ENCODE measurements at regions not wholly inside any gene's neighbourhood (a gene's known extent, or its start where the extent isn't known, plus 50 kb on each side); places are given as distances from the start of the nearest gene placed in this dataset.

GRCh38 chr6:138004430-138005287 lies 102.6 kb downstream of the PERP start:
- peak; percentile 26 for TF ChIP-seq CTCF (IDR thresholded peaks at IDR 0.05; ENCODE audit: unreplicated experiment)
- Mint-ChIP-seq H3K9me3 (ENCODE audit: low read depth, unreplicated experiment) (no peaks in the 10 kb centered on the region), H3K27ac (ENCODE audit: unreplicated experiment) (no peak overlapping the region), H3K27me3 (ENCODE audit: unreplicated experiment) (no peaks in the 10 kb centered on the region), H3K4me1 (ENCODE audit: low read depth, unreplicated experiment) (peaks cover 12% of the 10 kb centered on the region), H3K36me3 (ENCODE audit: insufficient read depth, unreplicated experiment) (peaks cover 6% of the 10 kb centered on the region), H3K4me3 (ENCODE audit: low read depth, unreplicated experiment) (no peak overlapping the region)
- BruUV-seq (replicated peaks), result no TSS peak
- peak; percentile 13 for DNase-seq
- intact Hi-C loops (cut with micrococcal nuclease; ENCODE audit: unreplicated experiment), result loop anchor here (5.0 to 10.0 kb wide), 4 partner anchors 83 to 398 kb away; partner anchors contain the start of gene HEBP2
- CTCF ChIA-PET, result interaction anchor here (1.0 to 2.1 kb wide), 5 partner anchors 40 to 300 kb away, joined by 3 to 15 read pairs (median 4); no protein-coding TSS in a partner anchor

GRCh38 chr6:138005846-138006245 lies 101.4 kb downstream of the PERP start:
- no peak for TF ChIP-seq CTCF (IDR thresholded peaks at IDR 0.05; ENCODE audit: unreplicated experiment)
- H3K4me3 Mint-ChIP-seq (ENCODE audit: low read depth, unreplicated experiment), result no peak overlapping the region
- no peak for DNase-seq
- H3K27ac Mint-ChIP-seq (ENCODE audit: unreplicated experiment), result no peak overlapping the region
- CTCF ChIA-PET, result interaction anchor here (1.2 to 2.8 kb wide), 2 partner anchors 103 to 108 kb away, joined by 8 to 13 read pairs; no protein-coding TSS in a partner anchor
- H3K36me3 Mint-ChIP-seq (ENCODE audit: insufficient read depth, unreplicated experiment), result peaks cover 6% of the 10 kb centered on the region
- no peaks in the 10 kb centered on the region for H3K27me3 Mint-ChIP-seq (ENCODE audit: unreplicated experiment)
- no TSS peak for BruUV-seq (replicated peaks)
- intact Hi-C loops (cut with micrococcal nuclease; ENCODE audit: unreplicated experiment), result loop anchor here (5.0 to 10.0 kb wide), 3 partner anchors 81 to 301 kb away; no protein-coding TSS in a partner anchor
- peaks cover 12% of the 10 kb centered on the region for H3K4me1 Mint-ChIP-seq (ENCODE audit: low read depth, unreplicated experiment)
- no peaks in the 10 kb centered on the region for H3K9me3 Mint-ChIP-seq (ENCODE audit: low read depth, unreplicated experiment)

- BruUV-seq (replicated peaks), result no TSS peak
- Mint-ChIP-seq H3K36me3 (ENCODE audit: insufficient read depth, unreplicated experiment) (peaks cover 6% of the 10 kb centered on the region), H3K9me3 (ENCODE audit: low read depth, unreplicated experiment) (no peaks in the 10 kb centered on the region), H3K4me1 (ENCODE audit: low read depth, unreplicated experiment) (peaks cover 12% of the 10 kb centered on the region), H3K27me3 (ENCODE audit: unreplicated experiment) (no peaks in the 10 kb centered on the region), H3K4me3 (ENCODE audit: low read depth, unreplicated experiment) (no peak overlapping the region), H3K27ac (ENCODE audit: unreplicated experiment) (peak overlapping the region; percentile 58)
- peak; percentile 57 for TF ChIP-seq CTCF (IDR thresholded peaks at IDR 0.05; ENCODE audit: unreplicated experiment)
- CTCF ChIA-PET, result interaction anchor here (0.5 to 2.8 kb wide), 10 partner anchors 80 to 1754 kb away, joined by 3 to 13 read pairs (median 6); no protein-coding TSS in a partner anchor
- intact Hi-C loops (cut with micrococcal nuclease; ENCODE audit: unreplicated experiment), result loop anchor here (5.0 to 10.0 kb wide), 3 partner anchors 80 to 302 kb away; no protein-coding TSS in a partner anchor
- DNase-seq, result peak; percentile 33
Measured at GRCh38 chr6:138007014-138007472, 100.2 kb downstream of the PERP start.

DNA sequence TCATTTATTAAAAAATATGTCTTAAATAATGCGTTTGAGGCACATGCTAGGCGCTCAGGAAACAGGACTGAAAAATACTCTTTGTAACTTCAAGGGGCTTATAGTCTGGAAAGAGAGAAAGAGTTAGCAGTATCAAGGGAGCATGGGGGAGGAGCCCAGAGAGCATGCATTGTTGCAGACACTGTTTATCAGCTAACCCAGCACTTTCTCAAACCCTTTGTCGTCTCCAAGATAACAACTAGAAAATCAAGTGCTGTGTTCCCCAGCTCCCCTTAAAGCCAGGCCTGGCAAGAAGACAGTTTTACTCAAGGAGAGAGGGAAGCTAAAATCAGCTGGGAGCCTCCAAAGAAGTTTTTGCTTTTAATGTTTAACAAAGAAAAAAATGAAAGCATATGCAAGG lies 98.4 kb downstream of the PERP start:
- Mint-ChIP-seq H3K4me1 (ENCODE audit: low read depth, unreplicated experiment) (peaks cover 12% of the 10 kb centered on the region), H3K9me3 (ENCODE audit: low read depth, unreplicated experiment) (no peaks in the 10 kb centered on the region), H3K27ac (ENCODE audit: unreplicated experiment) (no peak overlapping the region), H3K36me3 (ENCODE audit: insufficient read depth, unreplicated experiment) (peaks cover 6% of the 10 kb centered on the region), H3K4me3 (ENCODE audit: low read depth, unreplicated experiment) (no peak overlapping the region), H3K27me3 (ENCODE audit: unreplicated experiment) (no peaks in the 10 kb centered on the region)
- CTCF ChIA-PET, result interaction anchor here (0.9 kb wide), 1 partner anchor 914 kb away, joined by 5 read pairs; no protein-coding TSS in a partner anchor
- no peak for TF ChIP-seq CTCF (IDR thresholded peaks at IDR 0.05; ENCODE audit: unreplicated experiment)
- DNase-seq, result no peak
- BruUV-seq (replicated peaks), result no TSS peak
- intact Hi-C loops (cut with micrococcal nuclease; ENCODE audit: unreplicated experiment), result loop anchor here (5.0 to 10.0 kb wide), 3 partner anchors 79 to 304 kb away; no protein-coding TSS in a partner anchor

All from Calu3 (cell line).